ENCODE measurements at regions not wholly inside any gene's neighbourhood (a gene's known extent, or its start where the extent isn't known, plus 50 kb on each side); places are given as distances from the start of the nearest gene placed in this dataset.

DNA sequence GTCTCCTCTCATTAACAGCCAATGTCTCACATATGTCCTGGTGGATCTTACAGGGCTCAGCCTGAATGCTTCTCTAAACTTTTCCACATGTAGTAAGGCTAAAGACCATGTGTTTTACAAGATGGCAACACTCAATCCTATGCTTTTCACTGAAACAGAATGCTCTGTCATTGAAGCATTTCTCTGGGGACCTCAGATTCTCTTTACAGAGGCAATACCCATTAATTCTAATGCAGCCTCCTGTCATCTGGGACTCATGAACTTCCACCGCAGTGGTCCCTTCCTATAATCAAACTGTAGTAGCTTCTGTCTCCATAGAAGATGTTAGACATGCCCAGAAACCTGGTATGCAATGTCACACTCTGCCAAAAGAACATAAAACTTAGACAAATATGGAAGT is 926.6 kb upstream of the RBFOX1 start:
- TF ChIP-seq ESRRG (CRISPR knock-in tag; IDR thresholded peaks at IDR 0.05), result no peak
- TF ChIP-seq OSR1 (CRISPR knock-in tag; IDR thresholded peaks at IDR 0.05), result no peak
- no peak for TF ChIP-seq RARB (CRISPR knock-in tag; IDR thresholded peaks at IDR 0.05)
- TF ChIP-seq ZFP30 (CRISPR knock-in tag; IDR thresholded peaks at IDR 0.05), result no peak
- TF ChIP-seq, protein P1, sequence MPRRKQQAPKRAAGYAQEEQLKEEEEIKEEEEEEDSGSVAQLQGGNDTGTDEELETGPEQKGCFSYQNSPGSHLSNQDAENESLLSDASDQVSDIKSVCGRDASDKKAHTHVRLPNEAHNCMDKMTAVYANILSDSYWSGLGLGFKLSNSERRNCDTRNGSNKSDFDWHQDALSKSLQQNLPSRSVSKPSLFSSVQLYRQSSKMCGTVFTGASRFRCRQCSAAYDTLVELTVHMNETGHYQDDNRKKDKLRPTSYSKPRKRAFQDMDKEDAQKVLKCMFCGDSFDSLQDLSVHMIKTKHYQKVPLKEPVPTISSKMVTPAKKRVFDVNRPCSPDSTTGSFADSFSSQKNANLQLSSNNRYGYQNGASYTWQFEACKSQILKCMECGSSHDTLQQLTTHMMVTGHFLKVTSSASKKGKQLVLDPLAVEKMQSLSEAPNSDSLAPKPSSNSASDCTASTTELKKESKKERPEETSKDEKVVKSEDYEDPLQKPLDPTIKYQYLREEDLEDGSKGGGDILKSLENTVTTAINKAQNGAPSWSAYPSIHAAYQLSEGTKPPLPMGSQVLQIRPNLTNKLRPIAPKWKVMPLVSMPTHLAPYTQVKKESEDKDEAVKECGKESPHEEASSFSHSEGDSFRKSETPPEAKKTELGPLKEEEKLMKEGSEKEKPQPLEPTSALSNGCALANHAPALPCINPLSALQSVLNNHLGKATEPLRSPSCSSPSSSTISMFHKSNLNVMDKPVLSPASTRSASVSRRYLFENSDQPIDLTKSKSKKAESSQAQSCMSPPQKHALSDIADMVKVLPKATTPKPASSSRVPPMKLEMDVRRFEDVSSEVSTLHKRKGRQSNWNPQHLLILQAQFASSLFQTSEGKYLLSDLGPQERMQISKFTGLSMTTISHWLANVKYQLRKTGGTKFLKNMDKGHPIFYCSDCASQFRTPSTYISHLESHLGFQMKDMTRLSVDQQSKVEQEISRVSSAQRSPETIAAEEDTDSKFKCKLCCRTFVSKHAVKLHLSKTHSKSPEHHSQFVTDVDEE (CRISPR knock-in tag; IDR thresholded peaks at IDR 0.05), result no peak
- TF ChIP-seq, protein P2, sequence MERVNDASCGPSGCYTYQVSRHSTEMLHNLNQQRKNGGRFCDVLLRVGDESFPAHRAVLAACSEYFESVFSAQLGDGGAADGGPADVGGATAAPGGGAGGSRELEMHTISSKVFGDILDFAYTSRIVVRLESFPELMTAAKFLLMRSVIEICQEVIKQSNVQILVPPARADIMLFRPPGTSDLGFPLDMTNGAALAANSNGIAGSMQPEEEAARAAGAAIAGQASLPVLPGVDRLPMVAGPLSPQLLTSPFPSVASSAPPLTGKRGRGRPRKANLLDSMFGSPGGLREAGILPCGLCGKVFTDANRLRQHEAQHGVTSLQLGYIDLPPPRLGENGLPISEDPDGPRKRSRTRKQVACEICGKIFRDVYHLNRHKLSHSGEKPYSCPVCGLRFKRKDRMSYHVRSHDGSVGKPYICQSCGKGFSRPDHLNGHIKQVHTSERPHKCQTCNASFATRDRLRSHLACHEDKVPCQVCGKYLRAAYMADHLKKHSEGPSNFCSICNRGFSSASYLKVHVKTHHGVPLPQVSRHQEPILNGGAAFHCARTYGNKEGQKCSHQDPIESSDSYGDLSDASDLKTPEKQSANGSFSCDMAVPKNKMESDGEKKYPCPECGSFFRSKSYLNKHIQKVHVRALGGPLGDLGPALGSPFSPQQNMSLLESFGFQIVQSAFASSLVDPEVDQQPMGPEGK (CRISPR knock-in tag; IDR thresholded peaks at IDR 0.05; ENCODE audit: borderline replicate concordance), result no peak
- no peak for TF ChIP-seq TCF4 (CRISPR knock-in tag; IDR thresholded peaks at IDR 0.05; ENCODE audit: borderline replicate concordance)
- TF ChIP-seq SNAI2 (CRISPR knock-in tag; IDR thresholded peaks at IDR 0.05), result no peak
- no peak for TF ChIP-seq ZFP3 (CRISPR knock-in tag; IDR thresholded peaks at IDR 0.05)

Measured in SK-N-SH treated with all-trans-retinoic acid at 6 μM for 48 hours (cell line).